Muscle layer of duodenum (tissue), 2 donors: ENCODE measurements at regions not wholly inside any gene's neighbourhood (a gene's known extent, or its start where the extent isn't known, plus 50 kb on each side); places are given as distances from the start of the nearest gene placed in this dataset.
A peak's percentile ranks its signal among the peaks of the same experiment; 100 is the strongest.

Source experiments
- H3K27ac ChIP-seq: one replicate; pipeline ENCODE4 v1.7.0; 2013; ENCODE audit warnings: mild to moderate bottlenecking, low read length
- H3K27me3 ChIP-seq: one replicate; pipeline ENCODE4 v1.7.0; 2013; ENCODE audit warnings: low read depth, mild to moderate bottlenecking, control low read depth, low read length
- H3K36me3 ChIP-seq, 2 donors: one replicate each; pipeline ENCODE4 v1.7.0; 2013; ENCODE audit warnings: low read length in 2 of 2, control low read depth in 1 of 2, mild to moderate bottlenecking in 1 of 2; ENCODE audit not compliant: insufficient read depth in 2 of 2, control insufficient read depth in 1 of 2
- H3K4me1 ChIP-seq, 2 donors: one replicate each; pipeline ENCODE4 v1.7.0; 2013; ENCODE audit warnings: low read length in 2 of 2, mild to moderate bottlenecking in 2 of 2, control low read depth in 1 of 2, moderate library complexity in 1 of 2; ENCODE audit not compliant: insufficient read depth in 2 of 2, control insufficient read depth in 1 of 2
- H3K4me3 ChIP-seq, 2 donors: one replicate each; pipeline ENCODE4 v1.7.0; 2013; ENCODE audit warnings: low read length in 2 of 2, low read depth in 1 of 2, mild to moderate bottlenecking in 1 of 2
- H3K9me3 ChIP-seq, 2 donors: one replicate each; pipeline ENCODE4 v1.7.0; 2013; ENCODE audit warnings: low read length in 2 of 2, control low read depth in 1 of 2, mild to moderate bottlenecking in 1 of 2; ENCODE audit not compliant: control insufficient read depth in 1 of 2
- donor health status: healthy.

- Histone ChIP-seq H3K27me3 (no peaks in the 10 kb centered on the region), H3K4me3 (no peak overlapping the region), H3K36me3 (no peaks in the 10 kb centered on the region), H3K4me1 (no peaks in the 10 kb centered on the region), H3K9me3 (no peaks in the 10 kb centered on the region), H3K27ac (no peak overlapping the region)
Measured at GRCh38 chr12:93047118-93047517, 118.0 kb upstream of the EEA1 start.

- Histone ChIP-seq H3K4me1 (no peaks in the 10 kb centered on the region), H3K4me3 (no peak overlapping the region), H3K9me3 (no peaks in the 10 kb centered on the region), H3K36me3 (no peaks in the 10 kb centered on the region), H3K27ac (no peak overlapping the region), H3K27me3 (no peaks in the 10 kb centered on the region)
Measured at GRCh38 chr12:93048656-93049055, 119.6 kb upstream of the EEA1 start.

- Histone ChIP-seq H3K27ac (no peak overlapping the region), H3K36me3 (no peaks in the 10 kb centered on the region), H3K9me3 (no peaks in the 10 kb centered on the region), H3K4me1 (no peaks in the 10 kb centered on the region), H3K27me3 (no peaks in the 10 kb centered on the region), H3K4me3 (no peak overlapping the region)
Measured at GRCh38 chr12:93050026-93050747, 121.1 kb upstream of the EEA1 start.

- Histone ChIP-seq H3K27ac (no peak overlapping the region), H3K27me3 (no peaks in the 10 kb centered on the region), H3K36me3 (no peaks in the 10 kb centered on the region), H3K9me3 (no peaks in the 10 kb centered on the region), H3K4me3 (no peak overlapping the region), H3K4me1 (no peaks in the 10 kb centered on the region)
Measured at GRCh38 chr12:93050748-93051081, 121.6 kb upstream of the EEA1 start.

GRCh38 chr12:93054021-93054420 lies 124.9 kb upstream of the EEA1 start:
- Histone ChIP-seq H3K27ac (no peak overlapping the region), H3K4me3 (no peak overlapping the region), H3K4me1 (no peaks in the 10 kb centered on the region)

GRCh38 chr12:93055221-93055620 lies 126.1 kb upstream of the EEA1 start:
- Histone ChIP-seq H3K9me3 (no peaks in the 10 kb centered on the region), H3K27me3 (no peaks in the 10 kb centered on the region), H3K4me3 (no peak overlapping the region), H3K27ac (no peak overlapping the region), H3K36me3 (no peaks in the 10 kb centered on the region), H3K4me1 (no peaks in the 10 kb centered on the region)

More at GRCh38 chr12:93054021-93054420, 124.9 kb upstream of the EEA1 start:
- Histone ChIP-seq H3K27me3 (no peaks in the 10 kb centered on the region), H3K9me3 (no peaks in the 10 kb centered on the region), H3K36me3 (no peaks in the 10 kb centered on the region)

- no peak overlapping the region for H3K4me3 ChIP-seq
- H3K27ac ChIP-seq = no peak overlapping the region
- no peaks in the 10 kb centered on the region for H3K27me3 ChIP-seq
- no peaks in the 10 kb centered on the region for H3K36me3 ChIP-seq
- no peaks in the 10 kb centered on the region for H3K9me3 ChIP-seq
- H3K4me1 ChIP-seq = peaks cover 15 to 16% of the 10 kb centered on the region in 2 donors
Measured at GRCh38 chr12:93056971-93057535, 128.0 kb upstream of the EEA1 start.

- Histone ChIP-seq H3K27ac (no peak overlapping the region), H3K9me3 (no peaks in the 10 kb centered on the region), H3K4me1 (peaks cover 15 to 18% of the 10 kb centered on the region in 2 donors)
Measured at GRCh38 chr12:93058280-93058679, 129.2 kb upstream of the EEA1 start.

GRCh38 chr12:93059288-93059687 lies 130.2 kb upstream of the EEA1 start:
- peaks cover 15 to 18% of the 10 kb centered on the region in 2 donors for H3K4me1 ChIP-seq
- no peaks in the 10 kb centered on the region for H3K27me3 ChIP-seq
- H3K4me3 ChIP-seq = no peak overlapping the region
- H3K27ac ChIP-seq = no peak overlapping the region
- no peaks in the 10 kb centered on the region for H3K9me3 ChIP-seq
- no peaks in the 10 kb centered on the region for H3K36me3 ChIP-seq

More at GRCh38 chr12:93058280-93058679, 129.2 kb upstream of the EEA1 start:
- Histone ChIP-seq H3K4me3 (no peak overlapping the region), H3K27me3 (no peaks in the 10 kb centered on the region), H3K36me3 (no peaks in the 10 kb centered on the region)

- H3K4me1 ChIP-seq = peaks cover 15 to 18% of the 10 kb centered on the region in 2 donors
- no peaks in the 10 kb centered on the region for H3K36me3 ChIP-seq
- H3K27ac ChIP-seq = peak overlapping the region; percentile 46
- H3K4me3 ChIP-seq = no peak overlapping the region
- H3K27me3 ChIP-seq = no peaks in the 10 kb centered on the region
- no peaks in the 10 kb centered on the region for H3K9me3 ChIP-seq
Measured at GRCh38 chr12:93059925-93060665, 131.0 kb upstream of the EEA1 start.

- Histone ChIP-seq H3K9me3 (no peaks in the 10 kb centered on the region), H3K4me1 (peaks cover 15 to 18% of the 10 kb centered on the region in 2 donors), H3K36me3 (no peaks in the 10 kb centered on the region), H3K4me3 (peak overlapping the region; percentile 19 to 33), H3K27ac (peak overlapping the region; percentile 46), H3K27me3 (no peaks in the 10 kb centered on the region)
Measured at GRCh38 chr12:93060666-93061472, 131.8 kb upstream of the EEA1 start.
